ENCODE measurements at regions not wholly inside any gene's neighbourhood (a gene's known extent, or its start where the extent isn't known, plus 50 kb on each side); places are given as distances from the start of the nearest gene placed in this dataset.

DNA sequence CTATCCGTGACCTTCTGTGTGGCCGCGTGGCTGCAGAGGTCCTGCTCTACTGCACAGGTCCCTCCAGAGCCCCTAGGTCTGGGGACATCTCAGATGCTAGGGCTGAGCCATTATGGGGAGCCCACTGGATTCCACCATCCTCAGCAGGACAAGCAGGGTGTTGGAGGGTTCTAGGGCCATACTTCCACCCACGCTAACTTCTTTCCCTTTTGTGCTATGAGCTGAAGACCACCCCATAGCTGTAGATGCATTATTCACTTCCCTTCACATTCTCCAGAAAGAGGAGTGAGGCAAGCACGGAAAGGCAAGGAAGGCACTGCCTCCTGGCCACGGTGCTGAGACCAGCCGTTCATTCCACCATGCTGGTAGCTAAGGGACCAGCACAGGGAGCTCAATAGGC lies 149.5 kb upstream of the MYCN start:
- no peak overlapping the region for H3K27ac ChIP-seq (ENCODE audit: low read depth, low read length, severe bottlenecking)
- WGBS, 2 experiments (ENCODE audit: insufficient coverage in 2 of 2) = 86 to 92% methylated on average over 7 of the region's 7 CpGs
- no peaks in the 10 kb centered on the region for H3K4me1 ChIP-seq (ENCODE audit: control insufficient read depth, insufficient read depth, low read length, poor library complexity, severe bottlenecking)
- H3K36me3 ChIP-seq (ENCODE audit: control insufficient read depth, insufficient read depth, low read length) = no peaks in the 10 kb centered on the region
- H3K4me3 ChIP-seq (ENCODE audit: extremely low read depth, insufficient read depth, low read length, poor library complexity, severe bottlenecking) = no peak overlapping the region
- H3K9me3 ChIP-seq (ENCODE audit: control insufficient read depth, low read length) = no peaks in the 10 kb centered on the region

DNA sequence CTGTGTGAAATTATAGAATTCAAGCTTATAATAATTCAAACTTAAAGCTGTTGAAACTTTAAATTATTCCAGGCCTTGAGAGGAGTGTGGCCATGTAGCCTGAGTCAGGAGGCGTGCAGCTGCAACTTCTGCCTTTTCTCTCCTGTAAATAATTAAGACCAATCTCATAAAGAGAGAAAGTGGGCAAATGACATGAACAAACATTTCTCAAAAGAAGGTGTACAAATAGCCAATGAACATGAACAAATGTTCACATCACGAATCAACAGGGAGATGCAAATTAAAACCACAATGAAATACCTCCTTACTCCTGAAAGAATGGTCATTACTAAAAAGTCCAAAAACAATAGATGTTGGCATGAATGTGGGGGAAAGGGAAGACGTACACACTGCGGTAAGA lies 149.1 kb upstream of the MYCN start:
- Histone ChIP-seq H3K27ac (ENCODE audit: low read depth, low read length, severe bottlenecking) (no peak overlapping the region), H3K4me1 (ENCODE audit: control insufficient read depth, insufficient read depth, low read length, poor library complexity, severe bottlenecking) (no peaks in the 10 kb centered on the region), H3K36me3 (ENCODE audit: control insufficient read depth, insufficient read depth, low read length) (no peaks in the 10 kb centered on the region), H3K4me3 (ENCODE audit: extremely low read depth, insufficient read depth, low read length, poor library complexity, severe bottlenecking) (no peak overlapping the region), H3K9me3 (ENCODE audit: control insufficient read depth, low read length) (no peaks in the 10 kb centered on the region)
- WGBS, 2 experiments (ENCODE audit: insufficient coverage in 2 of 2) = 100% methylated on average over 1 of the region's 4 CpGs

DNA sequence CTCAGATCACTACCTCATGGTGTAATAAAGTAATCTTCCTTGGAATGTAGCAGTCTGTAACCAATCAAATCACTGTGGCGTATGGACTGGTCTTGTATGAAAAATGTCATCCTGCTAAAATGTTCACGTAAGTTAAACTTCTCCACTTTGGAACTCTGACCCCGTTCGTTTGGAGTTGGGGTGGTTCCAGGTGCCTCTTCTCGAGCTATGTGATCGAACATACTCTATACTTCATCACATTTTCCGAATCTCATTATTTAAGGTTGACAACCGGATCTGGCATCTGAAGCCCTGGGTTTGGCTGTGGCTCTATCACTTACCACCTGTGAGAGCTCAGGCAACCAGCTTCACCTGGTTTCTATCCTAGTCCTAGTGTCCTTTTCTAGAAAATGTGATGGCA lies 148.0 kb upstream of the MYCN start:
- WGBS, 2 experiments (ENCODE audit: insufficient coverage in 2 of 2) = 92 to 93% methylated on average over 5 to 7 of the region's 8 CpGs

DNA sequence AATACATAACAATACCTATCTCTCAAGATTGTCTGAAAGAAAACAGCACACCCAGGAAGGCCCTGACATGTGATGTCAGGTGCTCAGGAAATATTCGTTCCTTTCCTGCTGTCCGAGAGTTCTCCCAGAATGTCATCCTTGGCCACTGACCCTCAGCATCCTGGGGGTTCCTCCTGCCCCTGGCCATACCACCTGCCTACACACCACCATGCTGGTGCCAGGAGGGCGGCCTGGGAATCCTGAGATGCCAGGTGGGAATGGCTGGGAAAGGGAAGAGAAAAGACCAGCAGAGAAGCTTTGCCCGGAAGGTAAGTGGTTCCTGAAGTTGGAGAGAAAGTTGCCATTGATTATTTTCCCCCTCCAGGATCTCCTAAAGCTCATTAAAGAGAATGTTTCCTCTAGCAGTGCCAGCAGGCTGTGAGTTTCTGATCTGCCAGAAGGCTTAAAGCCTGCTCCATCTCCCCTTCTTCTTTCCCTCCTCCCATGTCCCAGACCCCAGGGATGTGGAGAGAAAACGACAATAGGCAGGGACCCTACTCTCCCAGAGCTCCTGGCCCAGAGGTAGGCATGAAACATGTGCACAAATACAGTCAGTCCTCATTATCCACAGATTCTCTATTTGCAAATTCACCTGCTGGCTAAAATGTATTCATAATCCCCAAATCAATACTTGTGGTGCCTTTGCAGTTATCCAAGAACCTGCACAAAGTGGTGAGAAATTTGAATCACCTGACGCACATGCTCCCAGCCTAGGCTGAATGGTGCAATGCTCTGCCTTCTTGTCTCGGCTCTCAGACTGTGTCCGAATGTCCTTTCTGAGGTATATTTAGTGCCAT lies 147.1 kb upstream of the MYCN start:
- Histone ChIP-seq H3K4me3 (ENCODE audit: extremely low read depth, insufficient read depth, low read length, poor library complexity, severe bottlenecking) (no peak overlapping the region), H3K4me1 (ENCODE audit: control insufficient read depth, insufficient read depth, low read length, poor library complexity, severe bottlenecking) (no peaks in the 10 kb centered on the region), H3K27ac (ENCODE audit: low read depth, low read length, severe bottlenecking) (no peak overlapping the region), H3K9me3 (ENCODE audit: control insufficient read depth, low read length) (no peaks in the 10 kb centered on the region), H3K36me3 (ENCODE audit: control insufficient read depth, insufficient read depth, low read length) (no peaks in the 10 kb centered on the region)
- WGBS, 2 experiments (ENCODE audit: insufficient coverage in 2 of 2) = 85 to 87% methylated on average over 6 of the region's 8 CpGs

More for the DNA sequence above, 148.0 kb upstream of the MYCN start:
- Histone ChIP-seq H3K4me3 (ENCODE audit: extremely low read depth, insufficient read depth, low read length, poor library complexity, severe bottlenecking) (no peak overlapping the region), H3K36me3 (ENCODE audit: control insufficient read depth, insufficient read depth, low read length) (no peaks in the 10 kb centered on the region), H3K9me3 (ENCODE audit: control insufficient read depth, low read length) (no peaks in the 10 kb centered on the region), H3K4me1 (ENCODE audit: control insufficient read depth, insufficient read depth, low read length, poor library complexity, severe bottlenecking) (no peaks in the 10 kb centered on the region), H3K27ac (ENCODE audit: low read depth, low read length, severe bottlenecking) (no peak overlapping the region)

DNA sequence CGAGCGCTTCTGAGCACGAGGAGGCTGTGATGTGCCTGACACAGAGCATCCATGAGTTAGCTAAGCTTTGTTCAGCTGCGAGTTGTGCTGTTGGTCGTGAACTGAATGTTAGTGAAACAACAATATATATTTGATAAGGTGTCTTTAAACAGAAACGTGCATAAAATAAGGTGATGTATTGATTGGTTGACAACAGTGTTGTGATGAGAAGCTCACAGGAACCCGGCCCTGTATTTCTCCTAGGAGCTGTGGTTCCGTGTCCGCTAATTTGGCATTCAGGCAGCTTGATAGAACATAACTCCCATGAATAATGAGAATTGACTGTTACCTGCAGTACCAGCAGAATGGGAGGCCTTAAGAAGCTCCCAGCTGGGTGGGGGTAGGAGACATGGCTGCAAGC lies 146.4 kb upstream of the MYCN start:
- Histone ChIP-seq H3K36me3 (ENCODE audit: control insufficient read depth, insufficient read depth, low read length) (no peaks in the 10 kb centered on the region), H3K27ac (ENCODE audit: low read depth, low read length, severe bottlenecking) (no peak overlapping the region), H3K4me3 (ENCODE audit: extremely low read depth, insufficient read depth, low read length, poor library complexity, severe bottlenecking) (no peak overlapping the region), H3K4me1 (ENCODE audit: control insufficient read depth, insufficient read depth, low read length, poor library complexity, severe bottlenecking) (peaks cover 5% of the 10 kb centered on the region), H3K9me3 (ENCODE audit: control insufficient read depth, low read length) (no peaks in the 10 kb centered on the region)
- WGBS, 2 experiments (ENCODE audit: insufficient coverage in 2 of 2) = 94 to 99% methylated on average over 9 of the region's 9 CpGs

DNA sequence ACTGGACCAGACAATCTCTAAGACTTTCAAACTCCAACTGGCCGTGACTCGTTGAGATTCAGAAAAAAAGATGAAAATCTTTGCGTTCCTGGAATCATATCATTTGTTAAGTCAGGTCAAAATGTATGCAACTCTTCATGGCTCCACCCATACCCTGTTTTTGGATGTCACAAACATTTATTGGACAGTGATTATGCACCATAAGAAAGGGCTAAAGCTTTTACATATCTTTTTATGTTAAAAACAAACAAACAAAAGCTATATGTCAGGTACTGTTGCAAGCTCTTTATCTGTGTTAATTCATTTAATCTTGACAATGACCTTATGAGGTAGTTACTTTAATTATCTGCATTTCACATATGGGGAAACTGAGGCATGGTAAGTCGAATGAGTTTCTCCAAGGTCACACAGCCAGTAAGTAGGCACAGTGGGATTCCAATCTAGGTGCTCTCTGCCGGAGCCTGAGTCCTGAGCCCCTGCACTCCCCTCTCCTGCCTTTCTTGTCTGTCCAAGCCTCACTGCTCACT lies 145.7 kb upstream of the MYCN start:
- Histone ChIP-seq H3K27ac (ENCODE audit: low read depth, low read length, severe bottlenecking) (no peak overlapping the region), H3K36me3 (ENCODE audit: control insufficient read depth, insufficient read depth, low read length) (no peaks in the 10 kb centered on the region), H3K4me1 (ENCODE audit: control insufficient read depth, insufficient read depth, low read length, poor library complexity, severe bottlenecking) (peaks cover 5% of the 10 kb centered on the region), H3K4me3 (ENCODE audit: extremely low read depth, insufficient read depth, low read length, poor library complexity, severe bottlenecking) (no peak overlapping the region), H3K9me3 (ENCODE audit: control insufficient read depth, low read length) (no peaks in the 10 kb centered on the region)
- WGBS, 2 experiments (ENCODE audit: insufficient coverage in 2 of 2) = 83% methylated on average over 4 to 5 of the region's 5 CpGs

DNA sequence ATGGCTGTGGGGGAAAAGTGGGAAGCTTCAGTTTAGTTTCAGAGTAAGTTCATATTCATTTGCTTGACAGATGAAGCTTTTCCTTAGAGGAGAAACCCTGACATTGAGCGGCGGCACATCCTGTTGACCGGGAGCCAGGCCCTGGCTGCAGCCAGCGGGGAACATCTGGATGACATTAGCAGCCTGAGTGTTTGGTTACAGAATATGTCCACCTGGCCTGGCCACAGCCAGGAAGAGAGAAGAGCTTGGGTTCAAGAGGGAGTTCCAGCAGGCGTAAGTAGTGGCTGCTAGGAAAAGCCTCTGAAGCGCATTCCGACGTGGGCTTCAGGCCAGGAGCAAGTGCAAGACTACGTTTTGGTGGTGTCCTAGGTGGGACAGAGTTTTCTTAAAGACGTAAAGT lies 144.9 kb upstream of the MYCN start:
- no peaks in the 10 kb centered on the region for H3K36me3 ChIP-seq (ENCODE audit: control insufficient read depth, insufficient read depth, low read length)
- 92 to 96% methylated on average over 10 of the region's 10 CpGs for WGBS, 2 experiments (ENCODE audit: insufficient coverage in 2 of 2)

DNA sequence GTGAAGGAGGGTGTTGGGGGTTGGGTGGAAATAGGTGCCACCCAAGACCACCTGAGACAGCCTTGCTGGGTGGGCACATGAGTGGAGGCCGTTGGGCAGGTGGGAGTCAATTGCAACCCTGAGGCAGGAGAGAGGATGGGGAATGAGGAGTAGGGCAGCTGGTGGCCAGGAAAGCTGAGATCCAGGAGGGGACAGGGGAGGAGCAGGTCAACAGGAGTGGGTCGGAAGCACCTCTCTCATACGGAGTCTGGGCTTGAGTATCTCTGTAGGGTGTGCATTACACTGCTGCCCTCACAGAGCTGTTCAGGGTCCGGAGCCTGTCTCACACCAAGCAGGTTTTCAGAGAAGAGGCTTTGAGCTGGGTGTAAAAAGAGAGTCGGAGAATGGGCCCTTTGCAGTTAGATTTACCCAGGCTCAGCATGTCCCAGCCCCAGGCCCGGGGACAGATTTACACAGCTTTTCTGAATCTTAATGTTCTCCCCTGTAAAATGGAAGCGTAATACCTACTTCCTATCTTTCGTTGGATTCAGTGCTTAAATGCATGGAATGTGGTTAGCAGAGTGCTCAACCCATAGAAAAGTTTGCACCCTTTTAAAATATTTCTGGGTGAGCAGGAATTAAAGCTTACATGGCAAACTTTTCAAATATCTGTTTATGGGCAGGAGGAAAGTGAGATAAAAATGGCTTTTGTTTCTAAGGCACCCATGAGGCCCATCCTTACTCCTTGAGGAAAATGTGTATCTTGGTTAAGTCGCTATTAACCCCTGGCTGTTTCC lies 144.0 kb upstream of the MYCN start:
- H3K36me3 ChIP-seq (ENCODE audit: control insufficient read depth, insufficient read depth, low read length) = no peaks in the 10 kb centered on the region
- peaks cover 9% of the 10 kb centered on the region for H3K4me1 ChIP-seq (ENCODE audit: control insufficient read depth, insufficient read depth, low read length, poor library complexity, severe bottlenecking)
- 87 to 89% methylated on average over 6 to 7 of the region's 9 CpGs for WGBS, 2 experiments (ENCODE audit: insufficient coverage in 2 of 2)
- H3K9me3 ChIP-seq (ENCODE audit: control insufficient read depth, low read length) = no peaks in the 10 kb centered on the region
- H3K4me3 ChIP-seq (ENCODE audit: extremely low read depth, insufficient read depth, low read length, poor library complexity, severe bottlenecking) = no peak overlapping the region
- H3K27ac ChIP-seq (ENCODE audit: low read depth, low read length, severe bottlenecking) = no peak overlapping the region

More for the DNA sequence above, 144.9 kb upstream of the MYCN start:
- Histone ChIP-seq H3K9me3 (ENCODE audit: control insufficient read depth, low read length) (no peaks in the 10 kb centered on the region), H3K27ac (ENCODE audit: low read depth, low read length, severe bottlenecking) (no peak overlapping the region), H3K4me1 (ENCODE audit: control insufficient read depth, insufficient read depth, low read length, poor library complexity, severe bottlenecking) (peaks cover 5% of the 10 kb centered on the region), H3K4me3 (ENCODE audit: extremely low read depth, insufficient read depth, low read length, poor library complexity, severe bottlenecking) (no peak overlapping the region)

DNA sequence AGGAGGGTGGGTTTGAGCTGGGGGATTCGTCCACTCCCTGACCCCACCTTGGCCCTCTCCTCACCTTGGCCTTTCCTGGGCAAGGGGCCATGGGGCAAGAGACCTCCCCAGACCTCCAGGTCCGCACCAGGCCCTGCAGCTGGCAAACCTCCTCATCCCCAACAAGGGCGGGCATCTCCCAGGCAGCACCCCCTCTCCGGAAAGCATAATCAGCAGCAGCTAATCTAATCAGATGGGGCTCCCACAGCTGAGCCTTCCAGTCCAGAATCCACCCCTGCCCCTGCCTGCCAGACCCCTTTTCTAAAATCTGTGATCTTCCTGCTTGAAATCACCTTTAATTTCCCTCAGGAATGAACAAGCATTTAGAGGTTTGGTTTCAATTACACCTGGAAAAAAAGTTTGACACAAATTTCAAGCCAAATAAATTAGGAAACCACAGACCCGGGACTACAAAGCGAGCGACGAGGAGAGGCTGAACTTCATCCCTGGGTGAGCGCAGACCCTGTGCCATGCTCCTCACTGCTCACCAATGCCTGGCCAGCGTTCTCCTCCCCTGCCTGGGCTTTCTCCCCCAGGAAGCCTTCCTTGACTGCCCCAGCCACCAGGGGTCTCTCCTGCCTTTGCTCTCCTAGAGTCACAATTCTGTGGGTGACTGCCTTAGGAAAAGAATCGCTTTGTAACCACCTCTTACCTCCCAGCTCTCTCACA lies 143.0 kb upstream of the MYCN start:
- H3K9me3 ChIP-seq (ENCODE audit: control insufficient read depth, low read length) = no peaks in the 10 kb centered on the region
- no peak overlapping the region for H3K4me3 ChIP-seq (ENCODE audit: extremely low read depth, insufficient read depth, low read length, poor library complexity, severe bottlenecking)
- no peaks in the 10 kb centered on the region for H3K36me3 ChIP-seq (ENCODE audit: control insufficient read depth, insufficient read depth, low read length)
- 67 to 69% methylated on average over 6 to 10 of the region's 11 CpGs for WGBS, 2 experiments (ENCODE audit: insufficient coverage in 2 of 2)
- H3K4me1 ChIP-seq (ENCODE audit: control insufficient read depth, insufficient read depth, low read length, poor library complexity, severe bottlenecking) = peaks cover 9% of the 10 kb centered on the region
- H3K27ac ChIP-seq (ENCODE audit: low read depth, low read length, severe bottlenecking) = no peak overlapping the region

DNA sequence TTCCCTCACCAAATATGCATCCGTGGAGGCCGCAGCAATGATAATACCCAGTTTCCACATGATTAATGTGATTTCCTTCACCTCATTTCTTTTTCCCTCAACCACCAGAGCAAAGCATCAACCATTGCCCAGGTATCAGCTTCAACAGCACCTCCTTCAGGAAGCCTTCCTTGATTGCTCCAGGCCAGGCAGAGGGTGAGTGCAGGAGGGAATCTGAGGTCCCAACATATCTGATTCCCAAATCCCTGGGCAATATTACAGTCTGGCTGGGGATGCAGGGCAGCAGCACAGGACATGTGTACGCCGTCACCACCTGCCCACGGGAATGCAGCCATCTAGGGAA lies 142.4 kb upstream of the MYCN start:
- H3K9me3 ChIP-seq (ENCODE audit: control insufficient read depth, low read length) = no peaks in the 10 kb centered on the region
- H3K36me3 ChIP-seq (ENCODE audit: control insufficient read depth, insufficient read depth, low read length) = no peaks in the 10 kb centered on the region
- 84% methylated on average over 5 of the region's 5 CpGs for WGBS, 2 experiments (ENCODE audit: insufficient coverage in 2 of 2)
- peaks cover 9% of the 10 kb centered on the region for H3K4me1 ChIP-seq (ENCODE audit: control insufficient read depth, insufficient read depth, low read length, poor library complexity, severe bottlenecking)
- no peak overlapping the region for H3K27ac ChIP-seq (ENCODE audit: low read depth, low read length, severe bottlenecking)
- no peak overlapping the region for H3K4me3 ChIP-seq (ENCODE audit: extremely low read depth, insufficient read depth, low read length, poor library complexity, severe bottlenecking)

Measured in mesodermal cell (in vitro differentiated cells).